HAP-1 (cell line): ENCODE measurements at regions not wholly inside any gene's neighbourhood (a gene's known extent, or its start where the extent isn't known, plus 50 kb on each side); places are given as distances from the start of the nearest gene placed in this dataset.

Source experiments
- DNase-seq, 2 experiments: peaks; one replicate each; pipeline ENCODE4 v3.0.0-alpha.2; 2016 to 2020; ENCODE audit warnings: low spot score in 2 of 2
- H3K27me3 ChIP-seq: fragments of 250-450 bp; sonication (Bioruptor Pico); 2 replicates; pipeline ENCODE4 v1.5.1; 2020; ENCODE audit warnings: low read depth, mild to moderate bottlenecking, moderate library complexity
- H3K36me3 ChIP-seq: fragments of 250-450 bp; sonication (Bioruptor Pico); replicated peaks from 2 replicates; pipeline ENCODE4 v1.5.1; 2020; ENCODE audit warnings: mild to moderate bottlenecking
- H3K4me1 ChIP-seq: fragments of 250-450 bp; sonication (Bioruptor Pico); 2 replicates; pipeline ENCODE4 v1.5.1; 2020; ENCODE audit warnings: mild to moderate bottlenecking
- H3K4me3 ChIP-seq: fragments of 250-450 bp; sonication (Bioruptor Pico); 2 replicates; pipeline ENCODE4 v1.5.1; 2020; ENCODE audit warnings: mild to moderate bottlenecking, moderate library complexity
- H3K9me3 ChIP-seq: fragments of 250-450 bp; sonication (Bioruptor Pico); 2 replicates; pipeline ENCODE4 v1.5.1; 2020; ENCODE audit warnings: mild to moderate bottlenecking, moderate library complexity
- in situ Hi-C: fragments of 300-500 bp; cut with MboI; formaldehyde crosslinking; loops from 3 replicates; pipeline ENCODE4 v1.14.3; 2020; ENCODE audit warnings: low sequenced_read_pairs, inconsistent platforms, mixed read lengths

GRCh38 chr15:37744521-37744920 lies 189.9 kb upstream of the TMCO5A start:
- no peaks in the 10 kb centered on the region for H3K36me3 ChIP-seq
- H3K9me3 ChIP-seq = no peaks in the 10 kb centered on the region
- no peak overlapping the region for H3K4me3 ChIP-seq
- peaks cover 14% of the 10 kb centered on the region for H3K4me1 ChIP-seq
- no peaks in the 10 kb centered on the region for H3K27me3 ChIP-seq
- in situ Hi-C loops = no loop called here
- no peak for DNase-seq

GRCh38 chr15:37751401-37751800 lies 183.0 kb upstream of the TMCO5A start:
- in situ Hi-C loops = no loop called here

GRCh38 chr15:37756407-37756806 lies 178.0 kb upstream of the TMCO5A start:
- no peaks in the 10 kb centered on the region for H3K4me1 ChIP-seq
- no peak for DNase-seq
- in situ Hi-C loops = no loop called here
- no peak overlapping the region for H3K4me3 ChIP-seq
- H3K27me3 ChIP-seq = no peaks in the 10 kb centered on the region
- H3K36me3 ChIP-seq = no peaks in the 10 kb centered on the region
- no peaks in the 10 kb centered on the region for H3K9me3 ChIP-seq

More at GRCh38 chr15:37751401-37751800, 183.0 kb upstream of the TMCO5A start:
- H3K4me1 ChIP-seq = no peaks in the 10 kb centered on the region
- H3K27me3 ChIP-seq = no peaks in the 10 kb centered on the region
- no peak overlapping the region for H3K4me3 ChIP-seq
- no peak for DNase-seq
- H3K36me3 ChIP-seq = no peaks in the 10 kb centered on the region
- H3K9me3 ChIP-seq = no peaks in the 10 kb centered on the region

GRCh38 chr15:37758412-37758811 lies 176.0 kb upstream of the TMCO5A start:
- Histone ChIP-seq H3K27me3 (no peaks in the 10 kb centered on the region), H3K4me1 (no peaks in the 10 kb centered on the region), H3K36me3 (no peaks in the 10 kb centered on the region), H3K4me3 (no peak overlapping the region), H3K9me3 (no peaks in the 10 kb centered on the region)
- no peak for DNase-seq
- in situ Hi-C loops = no loop called here

GRCh38 chr15:37764733-37765191 lies 169.7 kb upstream of the TMCO5A start:
- H3K9me3 ChIP-seq = no peaks in the 10 kb centered on the region
- H3K4me3 ChIP-seq = no peak overlapping the region
- H3K36me3 ChIP-seq = no peaks in the 10 kb centered on the region
- H3K4me1 ChIP-seq = no peaks in the 10 kb centered on the region
- no peaks in the 10 kb centered on the region for H3K27me3 ChIP-seq
- in situ Hi-C loops = no loop called here
- DNase-seq = peak; percentile 42 to 44

- Histone ChIP-seq H3K4me3 (no peak overlapping the region), H3K36me3 (no peaks in the 10 kb centered on the region), H3K4me1 (no peaks in the 10 kb centered on the region), H3K27me3 (no peaks in the 10 kb centered on the region), H3K9me3 (no peaks in the 10 kb centered on the region)
- in situ Hi-C loops = no loop called here
- DNase-seq = no peak
Observed at GRCh38 chr15:37765786-37766185, 168.7 kb upstream of the TMCO5A start.

- DNase-seq = no peak
- H3K9me3 ChIP-seq = no peaks in the 10 kb centered on the region
- no peaks in the 10 kb centered on the region for H3K36me3 ChIP-seq
- in situ Hi-C loops = no loop called here
- no peaks in the 10 kb centered on the region for H3K27me3 ChIP-seq
- no peaks in the 10 kb centered on the region for H3K4me1 ChIP-seq
- no peak overlapping the region for H3K4me3 ChIP-seq
Observed at GRCh38 chr15:37767841-37768455, 166.5 kb upstream of the TMCO5A start.

- Histone ChIP-seq H3K36me3 (no peaks in the 10 kb centered on the region), H3K4me3 (no peak overlapping the region), H3K27me3 (no peaks in the 10 kb centered on the region), H3K4me1 (no peaks in the 10 kb centered on the region), H3K9me3 (no peaks in the 10 kb centered on the region)
- no peak for DNase-seq
- in situ Hi-C loops = no loop called here
Observed at GRCh38 chr15:37771465-37771864, 163.0 kb upstream of the TMCO5A start.

- no peaks in the 10 kb centered on the region for H3K36me3 ChIP-seq
- H3K9me3 ChIP-seq = no peaks in the 10 kb centered on the region
- no peak for DNase-seq
- H3K27me3 ChIP-seq = no peaks in the 10 kb centered on the region
- in situ Hi-C loops = no loop called here
- H3K4me1 ChIP-seq = no peaks in the 10 kb centered on the region
- no peak overlapping the region for H3K4me3 ChIP-seq
Observed at GRCh38 chr15:37773111-37773860, 161.2 kb upstream of the TMCO5A start.

GRCh38 chr15:37774961-37775360 lies 159.5 kb upstream of the TMCO5A start:
- in situ Hi-C loops = no loop called here
- Histone ChIP-seq H3K36me3 (no peaks in the 10 kb centered on the region), H3K4me1 (no peaks in the 10 kb centered on the region), H3K4me3 (no peak overlapping the region), H3K27me3 (no peaks in the 10 kb centered on the region), H3K9me3 (no peaks in the 10 kb centered on the region)
- no peak for DNase-seq

GRCh38 chr15:37777006-37777405 lies 157.4 kb upstream of the TMCO5A start:
- H3K4me1 ChIP-seq = no peaks in the 10 kb centered on the region
- H3K4me3 ChIP-seq = no peak overlapping the region
- H3K36me3 ChIP-seq = no peaks in the 10 kb centered on the region
- in situ Hi-C loops = no loop called here
- no peak for DNase-seq
- no peaks in the 10 kb centered on the region for H3K27me3 ChIP-seq
- no peaks in the 10 kb centered on the region for H3K9me3 ChIP-seq

GRCh38 chr15:37783290-37783689 lies 151.2 kb upstream of the TMCO5A start:
- Histone ChIP-seq H3K4me1 (no peaks in the 10 kb centered on the region), H3K9me3 (no peaks in the 10 kb centered on the region), H3K4me3 (no peak overlapping the region), H3K36me3 (no peaks in the 10 kb centered on the region), H3K27me3 (no peaks in the 10 kb centered on the region)
- in situ Hi-C loops = no loop called here
- DNase-seq = no peak

- H3K4me1 ChIP-seq = no peaks in the 10 kb centered on the region
- H3K36me3 ChIP-seq = no peaks in the 10 kb centered on the region
- no peak overlapping the region for H3K4me3 ChIP-seq
- no peaks in the 10 kb centered on the region for H3K9me3 ChIP-seq
- H3K27me3 ChIP-seq = no peaks in the 10 kb centered on the region
- DNase-seq = no peak
- in situ Hi-C loops = no loop called here
Observed at GRCh38 chr15:37788330-37788729, 146.1 kb upstream of the TMCO5A start.

GRCh38 chr15:37788767-37789396 lies 145.6 kb upstream of the TMCO5A start:
- H3K9me3 ChIP-seq = no peaks in the 10 kb centered on the region
- no peak for DNase-seq
- no peaks in the 10 kb centered on the region for H3K36me3 ChIP-seq
- H3K27me3 ChIP-seq = no peaks in the 10 kb centered on the region
- no peak overlapping the region for H3K4me3 ChIP-seq
- no peaks in the 10 kb centered on the region for H3K4me1 ChIP-seq
- in situ Hi-C loops = no loop called here
